Bronchial epithelial cell (primary cell): ENCODE measurements at regions not wholly inside any gene's neighbourhood (a gene's known extent, or its start where the extent isn't known, plus 50 kb on each side); places are given as distances from the start of the nearest gene placed in this dataset.

ENCODE experiments used
- DNase-seq: peaks from one replicate; pipeline ENCODE4 v3.0.0-alpha.2; 2010; ENCODE audit warnings: low read depth
- FAIRE-seq: peaks from 2 replicates; lab custom pipeline; 2011; peaks lifted over from hg19 to GRCh38; lab: Jason Lieb, UNC
- H3K27me3 ChIP-seq: 2 replicates; pipeline ENCODE4 v1.5.1; 2011; ENCODE audit warnings: low read length; ENCODE audit not compliant: control insufficient read depth, insufficient read depth
- H3K36me3 ChIP-seq: 2 replicates; pipeline ENCODE4 v1.5.1; 2011; ENCODE audit warnings: low read length; ENCODE audit not compliant: control insufficient read depth, insufficient read depth
- H3K4me3 ChIP-seq: 2 replicates; pipeline ENCODE4 v1.5.1; 2011; ENCODE audit warnings: mild to moderate bottlenecking, low read depth, low read length, control low read depth
- CTCF ChIP-seq: IDR thresholded peaks from 2 replicates; pipeline ENCODE4 v1.5.1; 2011; ENCODE audit warnings: mild to moderate bottlenecking, moderate library complexity, low read length, control low read depth, inconsistent platforms; ENCODE audit not compliant: insufficient read depth, severe bottlenecking

- DNase-seq (no peak), FAIRE-seq (peak; percentile 64)
- H3K36me3 ChIP-seq: no peaks in the 10 kb centered on the region
- H3K27me3 ChIP-seq: no peaks in the 10 kb centered on the region
- H3K4me3 ChIP-seq: no peak overlapping the region
- TF ChIP-seq CTCF: no peak
Measured at GRCh38 chr4:160880180-160880579, 1283.6 kb downstream of the FSTL5 start.

- TF ChIP-seq CTCF: no peak
- no peak for FAIRE-seq
- DNase-seq: no peak
- H3K27me3 ChIP-seq: no peaks in the 10 kb centered on the region
- no peak overlapping the region for H3K4me3 ChIP-seq
- H3K36me3 ChIP-seq: no peaks in the 10 kb centered on the region
Measured at GRCh38 chr4:160887668-160888067, 1276.1 kb downstream of the FSTL5 start.

- no peaks in the 10 kb centered on the region for H3K36me3 ChIP-seq
Measured at GRCh38 chr4:160894128-160894527, 1269.7 kb downstream of the FSTL5 start.

GRCh38 chr4:160894809-160895208 is 1269.0 kb downstream of the FSTL5 start:
- no peak for TF ChIP-seq CTCF
- Histone ChIP-seq H3K36me3 (no peaks in the 10 kb centered on the region), H3K4me3 (no peak overlapping the region), H3K27me3 (no peaks in the 10 kb centered on the region)
- no peak for DNase-seq
- no peak for FAIRE-seq

More at GRCh38 chr4:160894128-160894527, 1269.7 kb downstream of the FSTL5 start:
- TF ChIP-seq CTCF: no peak
- H3K27me3 ChIP-seq: no peaks in the 10 kb centered on the region
- H3K4me3 ChIP-seq: no peak overlapping the region
- FAIRE-seq (no peak), DNase-seq (no peak)

GRCh38 chr4:160927311-160927710 is 1236.5 kb downstream of the FSTL5 start:
- FAIRE-seq (no peak), DNase-seq (no peak)
- no peak for TF ChIP-seq CTCF
- Histone ChIP-seq H3K27me3 (no peaks in the 10 kb centered on the region), H3K36me3 (no peaks in the 10 kb centered on the region), H3K4me3 (no peak overlapping the region)

GRCh38 chr4:160928482-160928881 is 1235.3 kb downstream of the FSTL5 start:
- no peak overlapping the region for H3K4me3 ChIP-seq
- FAIRE-seq (no peak), DNase-seq (peak; percentile 1)
- TF ChIP-seq CTCF: no peak
- H3K27me3 ChIP-seq: no peaks in the 10 kb centered on the region
- no peaks in the 10 kb centered on the region for H3K36me3 ChIP-seq
